SU-DHL-6 (cell line): ENCODE measurements at regions not wholly inside any gene's neighbourhood (a gene's known extent, or its start where the extent isn't known, plus 50 kb on each side); places are given as distances from the start of the nearest gene placed in this dataset.

Source experiments
- EZH2phosphoT487 ChIP-seq: fragments of 200-600 bp; sonication (generic), shearing (Covaris generic); conservative IDR thresholded peaks from 2 replicates; pipeline ENCODE4 v1.6.1; 2018; ENCODE audit warnings: mild to moderate bottlenecking, antibody characterized with exemption, low read length, moderate library complexity, mixed read lengths
- TF ChIP-seq, protein P1 (sequence below): fragments of 200-600 bp; sonication (generic); IDR thresholded peaks from one replicate; pipeline ENCODE4 v1.5.1; 2017; ENCODE audit warnings: antibody characterized with exemption, mild to moderate bottlenecking, low read length, moderate library complexity; ENCODE audit not compliant: insufficient read depth, poor library complexity, severe bottlenecking

DNA sequence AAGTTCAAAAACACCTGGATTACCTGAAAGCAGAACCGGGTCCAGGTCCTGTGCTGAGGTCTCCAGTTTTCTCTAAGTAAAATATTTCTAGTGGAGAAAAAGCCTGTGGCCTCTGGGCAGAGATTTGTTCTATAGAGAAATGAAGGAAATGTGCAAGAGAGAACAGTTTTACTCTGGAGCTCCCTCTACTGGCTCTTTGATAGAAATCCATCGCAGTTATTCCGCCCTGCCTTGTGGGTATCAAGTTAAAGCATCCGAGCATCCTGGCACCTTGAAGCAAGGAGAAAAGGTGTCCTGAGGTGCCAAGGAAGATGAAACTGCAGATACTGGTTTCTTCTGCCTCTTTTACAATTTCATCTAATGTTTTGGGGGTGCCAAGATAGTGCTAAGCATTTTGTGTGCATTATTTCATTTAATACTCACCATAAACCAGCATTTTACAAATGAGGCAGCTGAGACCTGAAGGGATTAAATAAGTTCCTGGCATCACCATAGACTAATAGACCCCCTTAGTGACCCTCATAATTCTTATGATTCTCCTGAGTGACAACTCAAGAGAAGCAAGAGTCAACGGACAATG is 113.1 kb upstream of the HSD17B12 start:
- TF ChIP-seq, protein P1, sequence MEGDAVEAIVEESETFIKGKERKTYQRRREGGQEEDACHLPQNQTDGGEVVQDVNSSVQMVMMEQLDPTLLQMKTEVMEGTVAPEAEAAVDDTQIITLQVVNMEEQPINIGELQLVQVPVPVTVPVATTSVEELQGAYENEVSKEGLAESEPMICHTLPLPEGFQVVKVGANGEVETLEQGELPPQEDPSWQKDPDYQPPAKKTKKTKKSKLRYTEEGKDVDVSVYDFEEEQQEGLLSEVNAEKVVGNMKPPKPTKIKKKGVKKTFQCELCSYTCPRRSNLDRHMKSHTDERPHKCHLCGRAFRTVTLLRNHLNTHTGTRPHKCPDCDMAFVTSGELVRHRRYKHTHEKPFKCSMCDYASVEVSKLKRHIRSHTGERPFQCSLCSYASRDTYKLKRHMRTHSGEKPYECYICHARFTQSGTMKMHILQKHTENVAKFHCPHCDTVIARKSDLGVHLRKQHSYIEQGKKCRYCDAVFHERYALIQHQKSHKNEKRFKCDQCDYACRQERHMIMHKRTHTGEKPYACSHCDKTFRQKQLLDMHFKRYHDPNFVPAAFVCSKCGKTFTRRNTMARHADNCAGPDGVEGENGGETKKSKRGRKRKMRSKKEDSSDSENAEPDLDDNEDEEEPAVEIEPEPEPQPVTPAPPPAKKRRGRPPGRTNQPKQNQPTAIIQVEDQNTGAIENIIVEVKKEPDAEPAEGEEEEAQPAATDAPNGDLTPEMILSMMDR, result peak; percentile 54
- no peak for TF ChIP-seq EZH2phosphoT487
